ENCODE measurements at regions not wholly inside any gene's neighbourhood (a gene's known extent, or its start where the extent isn't known, plus 50 kb on each side); places are given as distances from the start of the nearest gene placed in this dataset.

DNA sequence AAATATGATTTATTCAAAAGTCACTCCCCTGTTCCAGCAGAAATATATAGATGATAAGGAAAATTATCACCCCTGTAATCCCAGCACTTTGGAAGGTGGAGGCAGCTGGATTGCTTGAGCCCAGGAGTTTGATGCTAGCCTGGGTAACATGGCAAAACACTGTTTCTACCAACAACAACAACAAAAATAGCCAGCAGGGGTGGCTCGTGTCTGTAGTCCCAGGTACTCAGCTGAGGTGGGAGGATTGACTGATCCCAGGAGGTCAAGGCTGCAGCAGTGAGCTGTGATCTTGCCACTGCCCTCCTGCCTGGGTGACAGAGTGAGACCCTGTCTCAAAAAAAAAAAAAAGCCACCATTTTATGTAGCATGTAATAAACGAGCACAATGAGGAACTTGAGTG is 1546.5 kb downstream of the NCAM2 start:
- TF ChIP-seq, protein P1, sequence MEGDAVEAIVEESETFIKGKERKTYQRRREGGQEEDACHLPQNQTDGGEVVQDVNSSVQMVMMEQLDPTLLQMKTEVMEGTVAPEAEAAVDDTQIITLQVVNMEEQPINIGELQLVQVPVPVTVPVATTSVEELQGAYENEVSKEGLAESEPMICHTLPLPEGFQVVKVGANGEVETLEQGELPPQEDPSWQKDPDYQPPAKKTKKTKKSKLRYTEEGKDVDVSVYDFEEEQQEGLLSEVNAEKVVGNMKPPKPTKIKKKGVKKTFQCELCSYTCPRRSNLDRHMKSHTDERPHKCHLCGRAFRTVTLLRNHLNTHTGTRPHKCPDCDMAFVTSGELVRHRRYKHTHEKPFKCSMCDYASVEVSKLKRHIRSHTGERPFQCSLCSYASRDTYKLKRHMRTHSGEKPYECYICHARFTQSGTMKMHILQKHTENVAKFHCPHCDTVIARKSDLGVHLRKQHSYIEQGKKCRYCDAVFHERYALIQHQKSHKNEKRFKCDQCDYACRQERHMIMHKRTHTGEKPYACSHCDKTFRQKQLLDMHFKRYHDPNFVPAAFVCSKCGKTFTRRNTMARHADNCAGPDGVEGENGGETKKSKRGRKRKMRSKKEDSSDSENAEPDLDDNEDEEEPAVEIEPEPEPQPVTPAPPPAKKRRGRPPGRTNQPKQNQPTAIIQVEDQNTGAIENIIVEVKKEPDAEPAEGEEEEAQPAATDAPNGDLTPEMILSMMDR (IDR thresholded peaks at IDR 0.05; ENCODE audit: unreplicated experiment), result no peak
- ChIA-PET POLR2A (no interaction called here), CTCF (no interaction called here)
- Mint-ChIP-seq H3K27me3 (ENCODE audit: insufficient read depth, unreplicated experiment) (no peaks in the 10 kb centered on the region), H3K4me3 (ENCODE audit: unreplicated experiment) (no peak overlapping the region), H3K36me3 (ENCODE audit: insufficient read depth, unreplicated experiment) (peaks cover 5% of the 10 kb centered on the region), H3K4me1 (ENCODE audit: insufficient read depth, unreplicated experiment) (no peaks in the 10 kb centered on the region), H3K27ac (ENCODE audit: low read depth, unreplicated experiment) (no peak overlapping the region), H3K9me3 (ENCODE audit: unreplicated experiment) (peaks cover 14% of the 10 kb centered on the region)
- no TSS peak for BruUV-seq (replicated peaks)
- DNase-seq (ENCODE audit: unreplicated experiment), result no peak
- intact Hi-C loops (cut with micrococcal nuclease), result no loop called here

DNA sequence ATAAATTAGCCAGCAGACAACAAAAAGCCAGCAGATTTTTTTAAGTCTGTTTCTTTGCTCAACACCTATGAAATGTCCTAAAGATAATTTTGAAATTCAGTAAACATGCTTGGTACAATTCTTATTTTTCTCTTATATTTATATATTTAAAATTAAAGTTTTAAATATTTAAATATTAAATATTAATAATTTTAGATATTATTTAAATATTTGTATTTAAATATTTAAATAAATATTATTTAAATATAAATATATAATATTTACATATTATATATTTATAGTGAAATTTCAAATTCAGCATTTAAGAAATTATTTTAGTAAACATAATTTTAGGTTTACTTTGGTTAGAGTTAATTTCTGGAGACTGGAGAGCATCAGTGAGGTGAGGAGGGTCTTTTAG is 1554.2 kb downstream of the NCAM2 start:
- BruUV-seq (replicated peaks), result no TSS peak
- Mint-ChIP-seq H3K27me3 (ENCODE audit: insufficient read depth, unreplicated experiment) (no peaks in the 10 kb centered on the region), H3K36me3 (ENCODE audit: insufficient read depth, unreplicated experiment) (no peaks in the 10 kb centered on the region), H3K9me3 (ENCODE audit: unreplicated experiment) (no peaks in the 10 kb centered on the region), H3K4me1 (ENCODE audit: insufficient read depth, unreplicated experiment) (no peaks in the 10 kb centered on the region), H3K27ac (ENCODE audit: low read depth, unreplicated experiment) (no peak overlapping the region), H3K4me3 (ENCODE audit: unreplicated experiment) (no peak overlapping the region)
- TF ChIP-seq, protein P1 (IDR thresholded peaks at IDR 0.05; ENCODE audit: unreplicated experiment), result no peak
- ChIA-PET POLR2A (no interaction called here), CTCF (no interaction called here)
- intact Hi-C loops (cut with micrococcal nuclease), result no loop called here
- DNase-seq (ENCODE audit: unreplicated experiment), result no peak

DNA sequence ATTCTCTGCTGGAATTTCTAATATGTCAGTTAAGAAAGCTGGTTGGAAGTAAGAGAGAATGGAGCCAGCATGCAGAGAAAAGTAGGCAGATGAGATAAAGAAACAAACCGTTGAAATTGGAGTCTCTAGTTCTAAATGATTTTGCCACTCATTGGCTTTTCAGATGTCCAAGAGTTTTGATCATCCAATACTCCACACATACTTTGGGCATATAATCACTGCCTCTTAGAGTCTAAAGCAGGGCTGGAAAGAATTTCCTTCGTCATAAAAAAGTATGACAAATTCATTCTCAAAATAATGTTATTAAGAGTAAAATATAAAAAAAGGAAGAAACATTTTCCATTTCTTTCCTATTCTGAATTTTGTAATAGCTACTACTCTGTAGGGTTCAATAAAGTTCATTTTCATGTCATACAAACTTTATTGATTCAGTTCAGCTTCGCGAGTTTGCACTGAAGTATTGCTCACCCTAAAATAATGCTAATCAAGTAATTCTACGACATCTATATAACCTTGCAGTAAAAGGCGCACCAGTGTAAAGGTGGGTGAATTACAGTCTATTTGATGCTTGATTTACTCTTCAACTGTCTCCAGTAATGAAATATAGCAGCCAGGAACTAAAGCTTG is 1556.6 kb downstream of the NCAM2 start:
- Mint-ChIP-seq H3K27ac (ENCODE audit: low read depth, unreplicated experiment) (peak overlapping the region; percentile 36), H3K9me3 (ENCODE audit: unreplicated experiment) (no peaks in the 10 kb centered on the region), H3K4me1 (ENCODE audit: insufficient read depth, unreplicated experiment) (no peaks in the 10 kb centered on the region), H3K4me3 (ENCODE audit: unreplicated experiment) (no peak overlapping the region), H3K36me3 (ENCODE audit: insufficient read depth, unreplicated experiment) (no peaks in the 10 kb centered on the region), H3K27me3 (ENCODE audit: insufficient read depth, unreplicated experiment) (no peaks in the 10 kb centered on the region)
- no TSS peak for BruUV-seq (replicated peaks)
- ChIA-PET CTCF (interaction anchor here (0.7 kb wide), 1 partner anchor 170 kb away, joined by 3 read pairs; no protein-coding TSS in a partner anchor), POLR2A (interaction anchor here (0.6 kb wide), 1 partner anchor 29 kb away, joined by 3 read pairs; no protein-coding TSS in a partner anchor)
- intact Hi-C loops (cut with micrococcal nuclease), result no loop called here
- TF ChIP-seq, protein P1 (IDR thresholded peaks at IDR 0.05; ENCODE audit: unreplicated experiment), result no peak
- no peak for DNase-seq (ENCODE audit: unreplicated experiment)

DNA sequence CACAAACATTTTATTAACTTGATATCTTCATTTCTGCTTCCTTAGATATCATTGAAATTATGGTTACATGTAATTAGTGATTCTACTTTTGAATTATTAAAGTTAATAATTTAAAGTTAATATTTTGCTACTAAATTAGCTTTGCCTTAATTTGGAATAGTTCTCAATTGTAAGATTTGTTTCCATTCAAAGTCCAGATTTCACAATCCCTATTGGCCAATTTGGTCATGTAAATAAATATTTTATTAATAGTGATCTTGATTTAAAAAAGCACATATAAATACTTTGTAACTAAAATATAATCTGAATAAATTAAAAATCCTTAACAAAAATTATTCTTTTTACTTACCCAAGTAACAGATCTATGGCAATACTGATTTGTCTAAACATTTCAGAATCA is 1558.6 kb downstream of the NCAM2 start:
- Mint-ChIP-seq H3K27ac (ENCODE audit: low read depth, unreplicated experiment) (no peak overlapping the region), H3K4me1 (ENCODE audit: insufficient read depth, unreplicated experiment) (no peaks in the 10 kb centered on the region), H3K27me3 (ENCODE audit: insufficient read depth, unreplicated experiment) (no peaks in the 10 kb centered on the region), H3K4me3 (ENCODE audit: unreplicated experiment) (no peak overlapping the region), H3K36me3 (ENCODE audit: insufficient read depth, unreplicated experiment) (no peaks in the 10 kb centered on the region), H3K9me3 (ENCODE audit: unreplicated experiment) (peaks cover 15% of the 10 kb centered on the region)
- TF ChIP-seq, protein P1 (IDR thresholded peaks at IDR 0.05; ENCODE audit: unreplicated experiment), result no peak
- ChIA-PET CTCF (interaction anchor here (1.0 kb wide), 1 partner anchor 13 kb away, joined by 3 read pairs; no protein-coding TSS in a partner anchor), POLR2A (interaction anchor here (0.7 kb wide), 1 partner anchor 611 kb away, joined by 3 read pairs; no protein-coding TSS in a partner anchor)
- BruUV-seq (replicated peaks), result no TSS peak
- intact Hi-C loops (cut with micrococcal nuclease), result no loop called here
- DNase-seq (ENCODE audit: unreplicated experiment), result no peak
